PC-3 (cell line): ENCODE measurements at regions not wholly inside any gene's neighbourhood (a gene's known extent, or its start where the extent isn't known, plus 50 kb on each side); places are given as distances from the start of the nearest gene placed in this dataset.

Experiments
- ATAC-seq: fragments of 200-7000 bp; cut with Tn5 transposase; 2 replicates; pipeline ENCODE4 v1.9.1; 2020; ENCODE audit warnings: mild to moderate bottlenecking, moderate library complexity
- BruUV-seq: library from RNA; stranded (reverse); fragments of 400-500 nt; replicated peaks from 2 replicates; lab custom pipeline; 2021; lab: Mats Ljungman, UMichigan
- CTCF ChIA-PET: fragments of 300-600 bp; sonication (Branson Sonifier 250); formaldehyde crosslinking; loops from one replicate; lab custom pipeline; 2022; ENCODE audit warnings: antibody characterized with exemption; lab: Charles Lee
- POLR2A ChIA-PET: fragments of 300-600 bp; sonication (Branson Sonifier 250); formaldehyde crosslinking; loops from one replicate; lab custom pipeline; 2022; ENCODE audit warnings: antibody characterized with exemption; ENCODE audit not compliant: unreplicated experiment; lab: Charles Lee
- DNase-seq: peaks from one replicate; pipeline ENCODE4 v3.0.0-alpha.2; 2015
- H2AFZ ChIP-seq: fragments of 300-600 bp; sonication (generic); 2 replicates; pipeline ENCODE4 v1.6.0; 2016; ENCODE audit warnings: antibody characterized with exemption, low read length
- H3F3A ChIP-seq: fragments of 300-600 bp; sonication (generic); one replicate; pipeline ENCODE4 v1.6.0; 2017; ENCODE audit warnings: antibody characterized with exemption, low read length, control low read depth, mild to moderate bottlenecking; ENCODE audit not compliant: unreplicated experiment
- H3K27ac ChIP-seq: fragments of 300-600 bp; sonication (generic); 2 replicates; pipeline ENCODE4 v1.5.1; 2016; ENCODE audit warnings: mild to moderate bottlenecking, low read length
- H3K27me3 ChIP-seq: fragments of 300-600 bp; sonication (generic); 2 replicates; pipeline ENCODE4 v1.6.1; 2016; ENCODE audit warnings: low read length, mixed read lengths
- H3K36me3 ChIP-seq: fragments of 300-600 bp; sonication (generic); 2 replicates; pipeline ENCODE4 v1.6.1; 2016; ENCODE audit warnings: low read depth, mixed run types, low read length, mixed read lengths
- H3K4me1 ChIP-seq: fragments of 300-600 bp; sonication (generic); 2 replicates; pipeline ENCODE4 v1.5.1; 2016; ENCODE audit warnings: low read length; ENCODE audit not compliant: insufficient read depth
- H3K4me2 ChIP-seq: fragments of 300-600 bp; sonication (generic); 2 replicates; pipeline ENCODE4 v1.6.0; 2016; ENCODE audit warnings: low read length
- H3K4me3 ChIP-seq: fragments of 300-600 bp; sonication (generic); 2 replicates; pipeline ENCODE4 v1.5.1; 2016; ENCODE audit warnings: mild to moderate bottlenecking, low read length, mixed read lengths
- H3K79me2 ChIP-seq: fragments of 300-600 bp; sonication (generic); 2 replicates; pipeline ENCODE4 v1.6.1; 2017; ENCODE audit warnings: low read length, mixed read lengths
- H3K9ac ChIP-seq: fragments of 300-600 bp; sonication (generic); 2 replicates; pipeline ENCODE4 v1.6.0; 2016; ENCODE audit warnings: mild to moderate bottlenecking, low read length
- H3K9me2 ChIP-seq: fragments of 300-600 bp; sonication (generic); replicated peaks from 2 replicates; pipeline ENCODE4 v1.6.1; 2016; ENCODE audit warnings: mixed run types, low read length, mixed read lengths
- H3K9me3 ChIP-seq: fragments of 300-600 bp; sonication (generic); 2 replicates; pipeline ENCODE4 v1.6.1; 2016; ENCODE audit warnings: low read length, mixed read lengths
- H4K20me1 ChIP-seq: fragments of 300-600 bp; sonication (generic); 2 replicates; pipeline ENCODE4 v1.6.1; 2016; ENCODE audit warnings: low read length, mixed read lengths
- EZH2 ChIP-seq: fragments of 300-600 bp; sonication (generic); IDR thresholded peaks from one replicate; pipeline ENCODE4 v1.6.1; 2017; ENCODE audit warnings: antibody characterized with exemption, mild to moderate bottlenecking, low read length; ENCODE audit not compliant: unreplicated experiment
- EZH2phosphoT487 ChIP-seq: fragments of 300-600 bp; sonication (generic); IDR thresholded peaks from 2 replicates; pipeline ENCODE4 v1.6.1; 2018; ENCODE audit warnings: mild to moderate bottlenecking, antibody characterized with exemption, low read length, borderline replicate concordance
- intact Hi-C: fragments of 100-400 bp; cut with micrococcal nuclease; formaldehyde crosslinking; loops from 2 replicates; pipeline ENCODE4 v1.9.0; 2023
- TF ChIP-seq, protein P1 (sequence below): fragments of 300-600 bp; sonication (generic); conservative IDR thresholded peaks from 2 replicates; pipeline ENCODE4 v1.5.1; 2017; ENCODE audit warnings: antibody characterized with exemption, low read depth, mild to moderate bottlenecking, low read length

DNA sequence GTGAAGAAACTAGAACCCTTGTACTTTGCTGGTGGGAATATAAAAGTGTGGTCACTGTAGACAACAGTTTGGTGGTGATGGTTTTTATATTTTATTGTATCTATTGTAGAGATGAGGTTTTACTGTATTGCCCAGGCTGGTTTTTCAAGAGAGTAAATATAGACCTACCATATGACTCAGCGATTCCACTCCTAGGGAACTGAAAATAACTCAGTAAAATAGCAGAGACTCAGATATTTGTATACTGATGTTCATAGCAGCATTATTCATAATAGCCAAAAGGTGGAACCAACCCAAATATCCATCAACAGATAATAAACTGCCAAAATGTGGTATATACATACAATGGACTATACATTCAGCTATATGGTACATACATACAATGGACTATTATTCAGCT is 68.8 kb upstream of the IL12A start:
- Histone ChIP-seq H3K9me3 (no peaks in the 10 kb centered on the region), H4K20me1 (no peaks in the 10 kb centered on the region), H3K27me3 (no peaks in the 10 kb centered on the region), H3K79me2 (no peaks in the 10 kb centered on the region), H3K36me3 (no peaks in the 10 kb centered on the region), H2AFZ (no peak overlapping the region), H3K4me1 (peaks cover 28% of the 10 kb centered on the region), H3K9me2 (no peaks in the 10 kb centered on the region), H3K4me3 (no peak overlapping the region), H3K9ac (peak overlapping the region; percentile 39; the same call in 1 of the 2 replicates), H3K27ac (peak overlapping the region; percentile 88), H3F3A (peaks cover 8% of the 10 kb centered on the region), H3K4me2 (peak overlapping the region; percentile 52)
- DNase-seq (peak; percentile 96), ATAC-seq (peak; percentile 90)
- no TSS peak for BruUV-seq
- TF ChIP-seq EZH2phosphoT487 = no peak
- no peak for TF ChIP-seq EZH2
- TF ChIP-seq, protein P1, sequence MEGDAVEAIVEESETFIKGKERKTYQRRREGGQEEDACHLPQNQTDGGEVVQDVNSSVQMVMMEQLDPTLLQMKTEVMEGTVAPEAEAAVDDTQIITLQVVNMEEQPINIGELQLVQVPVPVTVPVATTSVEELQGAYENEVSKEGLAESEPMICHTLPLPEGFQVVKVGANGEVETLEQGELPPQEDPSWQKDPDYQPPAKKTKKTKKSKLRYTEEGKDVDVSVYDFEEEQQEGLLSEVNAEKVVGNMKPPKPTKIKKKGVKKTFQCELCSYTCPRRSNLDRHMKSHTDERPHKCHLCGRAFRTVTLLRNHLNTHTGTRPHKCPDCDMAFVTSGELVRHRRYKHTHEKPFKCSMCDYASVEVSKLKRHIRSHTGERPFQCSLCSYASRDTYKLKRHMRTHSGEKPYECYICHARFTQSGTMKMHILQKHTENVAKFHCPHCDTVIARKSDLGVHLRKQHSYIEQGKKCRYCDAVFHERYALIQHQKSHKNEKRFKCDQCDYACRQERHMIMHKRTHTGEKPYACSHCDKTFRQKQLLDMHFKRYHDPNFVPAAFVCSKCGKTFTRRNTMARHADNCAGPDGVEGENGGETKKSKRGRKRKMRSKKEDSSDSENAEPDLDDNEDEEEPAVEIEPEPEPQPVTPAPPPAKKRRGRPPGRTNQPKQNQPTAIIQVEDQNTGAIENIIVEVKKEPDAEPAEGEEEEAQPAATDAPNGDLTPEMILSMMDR = no peak
- POLR2A ChIA-PET = interaction anchor here (0.6 kb wide), 2 partner anchors 69 to 1552 kb away, joined by 3 read pairs; partner anchors contain the start of gene IL12A
- intact Hi-C loops = loop anchor here (1.0 to 2.0 kb wide), 2 partner anchors 8 to 37 kb away; no protein-coding TSS in a partner anchor
- CTCF ChIA-PET = no interaction called here

DNA sequence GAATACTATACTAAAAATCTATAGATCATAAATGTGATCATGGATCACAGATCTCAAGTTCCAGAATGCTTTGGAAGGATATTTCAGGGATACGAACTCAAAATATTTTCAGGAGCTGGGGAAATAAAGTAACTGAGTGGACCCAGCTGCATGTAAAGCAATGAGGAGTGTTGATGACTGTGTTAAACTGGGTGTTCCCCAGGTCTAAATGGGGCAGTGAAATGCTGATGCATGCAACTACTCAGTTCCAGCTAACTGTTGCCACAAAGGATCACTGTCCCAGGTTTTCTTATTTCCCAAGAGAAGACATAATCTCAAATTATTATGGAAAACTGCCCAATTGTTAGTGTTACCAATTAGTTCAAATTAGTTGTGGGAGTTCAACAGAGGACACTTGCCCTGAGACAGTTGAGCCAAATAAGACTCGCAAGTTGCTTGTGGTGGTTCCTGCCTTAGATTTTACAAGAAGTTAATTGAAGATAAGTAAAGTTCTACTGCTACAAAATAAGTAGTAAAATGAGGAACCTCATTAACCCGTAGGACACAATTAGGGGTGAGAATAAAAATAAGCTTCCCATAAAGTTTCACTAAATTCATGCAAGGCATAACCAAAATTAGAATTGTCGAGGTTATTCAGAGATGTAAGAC is 66.3 kb upstream of the IL12A start:
- H3K4me1 ChIP-seq = peaks cover 31% of the 10 kb centered on the region
- H3K79me2 ChIP-seq = no peaks in the 10 kb centered on the region
- BruUV-seq = no TSS peak
- ChIA-PET POLR2A (no interaction called here), CTCF (no interaction called here)
- no peaks in the 10 kb centered on the region for H3K36me3 ChIP-seq
- H3K4me3 ChIP-seq = no peak overlapping the region
- TF ChIP-seq, protein P1 = no peak
- no peak for TF ChIP-seq EZH2
- TF ChIP-seq EZH2phosphoT487 = no peak
- no peaks in the 10 kb centered on the region for H3K9me3 ChIP-seq
- H3F3A ChIP-seq = peaks cover 8% of the 10 kb centered on the region
- no peaks in the 10 kb centered on the region for H4K20me1 ChIP-seq
- intact Hi-C loops = no loop called here
- H3K9me2 ChIP-seq = no peaks in the 10 kb centered on the region
- no peak overlapping the region for H3K27ac ChIP-seq
- H3K9ac ChIP-seq = no peak overlapping the region
- ATAC-seq (no peak), DNase-seq (no peak)
- H2AFZ ChIP-seq = no peak overlapping the region
- H3K27me3 ChIP-seq = no peaks in the 10 kb centered on the region
- no peak overlapping the region for H3K4me2 ChIP-seq

DNA sequence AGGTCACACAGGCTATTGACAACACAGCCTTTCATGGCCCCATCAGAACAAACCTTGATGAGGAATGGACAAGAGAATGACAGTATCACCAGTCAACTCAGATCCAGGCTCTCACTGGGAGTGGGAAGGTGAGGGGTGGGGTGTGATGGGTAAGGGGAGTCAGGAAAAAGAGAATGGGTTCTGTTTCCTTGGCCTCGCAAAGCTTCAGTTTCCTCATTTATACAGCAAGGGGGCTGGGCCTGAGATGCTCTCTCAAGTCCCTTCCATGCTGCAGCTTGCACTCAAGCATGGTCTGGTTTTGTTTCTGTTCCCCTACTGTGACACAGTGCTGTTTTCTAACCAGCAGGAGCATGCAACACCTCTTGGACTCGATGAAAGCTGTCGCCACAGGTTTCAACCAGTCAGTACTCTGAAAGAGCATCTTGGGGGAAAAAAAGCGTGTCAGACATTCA is 65.7 kb upstream of the IL12A start:
- no peaks in the 10 kb centered on the region for H4K20me1 ChIP-seq
- H3K4me1 ChIP-seq = peaks cover 37% of the 10 kb centered on the region
- ChIA-PET CTCF (no interaction called here), POLR2A (no interaction called here)
- H3K9ac ChIP-seq = no peak overlapping the region
- H3K27ac ChIP-seq = no peak overlapping the region
- no peaks in the 10 kb centered on the region for H3K27me3 ChIP-seq
- DNase-seq (no peak), ATAC-seq (no peak)
- no peak for TF ChIP-seq EZH2
- TF ChIP-seq EZH2phosphoT487 = no peak
- TF ChIP-seq, protein P1 = no peak
- H3K36me3 ChIP-seq = no peaks in the 10 kb centered on the region
- intact Hi-C loops = no loop called here
- no peaks in the 10 kb centered on the region for H3K9me3 ChIP-seq
- no TSS peak for BruUV-seq
- no peaks in the 10 kb centered on the region for H3K79me2 ChIP-seq
- H3F3A ChIP-seq = peaks cover 8% of the 10 kb centered on the region
- H3K9me2 ChIP-seq = no peaks in the 10 kb centered on the region
- H2AFZ ChIP-seq = no peak overlapping the region
- no peak overlapping the region for H3K4me3 ChIP-seq
- H3K4me2 ChIP-seq = no peak overlapping the region
